T-cell (primary cell): ENCODE measurements at regions not wholly inside any gene's neighbourhood (a gene's known extent, or its start where the extent isn't known, plus 50 kb on each side); places are given as distances from the start of the nearest gene placed in this dataset.

Experiments
- ATAC-seq, 4 experiments: fragments of 200-7000 bp in 3 of 4; fragments of 150-1000 bp in 1 of 4; cut with Tn5 transposase; replicated peaks in 1 of 4; 1 replicate in 3 of 4; 2 replicates in 1 of 4; pipeline ENCODE4 v1.10.0; 2021; ENCODE audit warnings: moderate library complexity in 3 of 4, mild to moderate bottlenecking in 2 of 4, moderate number of reproducible peaks in 1 of 4
- CTCF ChIA-PET, 2 donors: fragments of 300-600 bp; sonication (Branson Sonifier 250); formaldehyde crosslinking; loops; one replicate each; lab custom pipeline; 2022; ENCODE audit warnings: antibody characterized with exemption in 2 of 2; lab: Charles Lee
- POLR2A ChIA-PET, 2 donors: fragments of 300-600 bp; sonication (Branson Sonifier 250); formaldehyde crosslinking; loops; one replicate each; lab custom pipeline; 2022; ENCODE audit warnings: antibody characterized with exemption in 2 of 2; lab: Charles Lee
- DNase-seq, 35 experiments: peaks; one replicate each; pipeline versions ENCODE4 v3.0.0 to v3.0.0-alpha.2; 2013 to 2023
- H3K27ac ChIP-seq: one replicate; pipeline ENCODE4 v1.5.1; 2013; ENCODE audit warnings: low read length
- H3K27me3 ChIP-seq, 2 experiments: replicated peaks in 1 of 2; 1 replicate in 1 of 2; 2 replicates in 1 of 2; pipeline versions ENCODE4 v1.6.1 to v1.7.0; 2013; ENCODE audit warnings: low read length in 1 of 2, mixed read lengths in 1 of 2; ENCODE audit not compliant: control insufficient read depth in 2 of 2, insufficient read depth in 2 of 2; ENCODE audit errors: extremely low read depth in 1 of 2
- H3K36me3 ChIP-seq, 2 donors: 1 replicate in 1 of 2; 2 replicates in 1 of 2; pipeline versions ENCODE4 v1.6.1 to v1.7.0; 2013; ENCODE audit warnings: low read length in 1 of 2; ENCODE audit not compliant: control insufficient read depth in 2 of 2, insufficient read depth in 1 of 2; ENCODE audit errors: extremely low read depth in 1 of 2
- H3K4me1 ChIP-seq, 2 experiments: 1 replicate in 1 of 2; 2 replicates in 1 of 2; pipeline versions ENCODE4 v1.6.1 to v1.7.0; 2013; ENCODE audit warnings: low read length in 2 of 2, mixed read lengths in 1 of 2; ENCODE audit not compliant: insufficient read depth in 2 of 2, control insufficient read depth in 1 of 2; ENCODE audit errors: extremely low read depth in 1 of 2
- H3K4me3 ChIP-seq, 2 donors: 1 replicate in 1 of 2; 2 replicates in 1 of 2; pipeline versions ENCODE4 v1.5.1 to v1.7.0; 2013; ENCODE audit warnings: mild to moderate bottlenecking in 2 of 2, low read length in 1 of 2, moderate library complexity in 1 of 2; ENCODE audit not compliant: control insufficient read depth in 1 of 2; ENCODE audit errors: extremely low read depth in 1 of 2
- H3K9me3 ChIP-seq: 2 replicates; pipeline ENCODE4 v1.7.0; 2013
- H3K27ac Mint-ChIP-seq, 2 donors: one replicate each; pipeline ENCODE4 v1.8.0; 2020 to 2021; ENCODE audit warnings: mild to moderate bottlenecking in 2 of 2, mixed read lengths in 2 of 2
- H3K27me3 Mint-ChIP-seq, 2 donors: one replicate each; pipeline ENCODE4 v1.8.0; 2021 to 2022; ENCODE audit warnings: mixed read lengths in 2 of 2
- H3K36me3 Mint-ChIP-seq: one replicate; pipeline ENCODE4 v1.8.0; 2021; ENCODE audit warnings: mixed read lengths
- H3K4me1 Mint-ChIP-seq, 3 donors: one replicate each; pipeline ENCODE4 v1.8.0; 2020 to 2022; ENCODE audit warnings: mixed read lengths in 3 of 3, mild to moderate bottlenecking in 1 of 3
- H3K4me3 Mint-ChIP-seq, 3 donors: one replicate each; pipeline ENCODE4 v1.8.0; 2020 to 2022; ENCODE audit warnings: mild to moderate bottlenecking in 3 of 3, mixed read lengths in 3 of 3, moderate library complexity in 3 of 3
- H3K9me3 Mint-ChIP-seq, 3 donors: one replicate each; pipeline ENCODE4 v1.8.0; 2020 to 2022; ENCODE audit warnings: mixed read lengths in 3 of 3
- WGBS: methylation state at CpG from one replicate; pipeline ENCODE4 v1.1.5; 2013; ENCODE audit warnings: missing lambda C conversion rate; ENCODE audit not compliant: insufficient coverage; 5-methylcytosine and 5-hydroxymethylcytosine counted together

DNA sequence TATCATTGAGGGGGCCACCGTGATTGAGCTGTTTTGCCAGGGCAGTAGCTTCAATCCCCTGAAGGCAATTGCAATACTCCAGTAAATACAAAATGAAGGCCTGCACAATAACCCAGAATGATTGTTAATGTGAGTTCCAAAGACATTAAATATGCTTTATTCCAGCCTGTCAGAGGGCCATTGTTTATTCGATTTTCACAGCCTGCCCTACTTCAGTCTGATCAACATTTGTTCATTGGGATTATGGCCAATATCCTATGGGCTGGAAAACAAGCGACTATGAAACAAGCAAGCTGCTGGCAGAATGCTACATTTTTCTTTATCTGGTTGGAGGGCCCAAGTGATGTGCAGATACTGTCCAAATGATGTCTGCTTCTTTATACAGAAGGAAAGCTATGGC, 543.1 kb downstream of the TLE1 start:
- H3K9me3 Mint-ChIP-seq: peaks cover 0 to 17% (median 0%) of the 10 kb centered on the region in 3 donors
- Histone ChIP-seq H3K4me1 (peaks cover 0 to 8% of the 10 kb centered on the region in 2 experiments), H3K9me3 (no peaks in the 10 kb centered on the region), H3K4me3 (no peak overlapping the region), H3K27me3 (no peaks in the 10 kb centered on the region), H3K36me3 (no peaks in the 10 kb centered on the region), H3K27ac (no peak overlapping the region)
- H3K4me1 Mint-ChIP-seq: no peaks in the 10 kb centered on the region
- no peaks in the 10 kb centered on the region for H3K36me3 Mint-ChIP-seq
- WGBS: no CpG with 5 or more reads among the region's 3 CpGs
- ATAC-seq: no peak
- H3K4me3 Mint-ChIP-seq: no peak overlapping the region
- ChIA-PET CTCF (no interaction called here), POLR2A (no interaction called here)
- no peak for DNase-seq
- no peak overlapping the region for H3K27ac Mint-ChIP-seq
- H3K27me3 Mint-ChIP-seq: no peaks in the 10 kb centered on the region

DNA sequence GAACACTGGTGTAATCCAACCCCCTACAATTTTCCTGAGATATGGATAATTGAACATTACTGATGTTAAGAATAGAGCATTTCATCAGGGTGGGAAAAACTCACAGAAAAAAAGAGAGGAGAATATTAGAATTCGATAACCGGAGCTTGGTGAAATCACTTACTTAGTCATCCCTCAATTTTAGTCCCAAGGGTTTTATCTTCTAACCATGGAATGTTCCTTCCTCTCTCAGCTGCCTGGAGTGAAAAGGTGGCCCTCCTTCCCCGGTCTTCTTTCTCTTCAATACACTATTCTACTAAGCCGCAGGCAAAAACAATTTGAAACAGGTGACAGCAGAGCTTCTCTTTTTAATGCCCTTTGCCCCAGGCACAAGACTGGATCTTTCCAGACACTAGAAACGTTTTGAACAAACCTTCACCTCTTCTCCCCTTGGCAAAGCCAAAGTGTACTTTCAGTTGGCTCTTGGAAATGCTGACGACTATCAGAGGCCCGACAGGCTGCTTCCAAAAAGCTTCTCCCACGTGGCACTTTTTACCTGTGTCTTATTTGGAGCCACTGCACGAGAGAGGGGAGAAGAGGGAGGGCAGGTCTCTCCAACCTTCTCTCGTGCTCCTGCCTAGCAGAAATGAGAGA, 543.9 kb downstream of the TLE1 start:
- DNase-seq (no peak), ATAC-seq (no peak)
- POLR2A ChIA-PET: no interaction called here
- no peak overlapping the region for H3K4me3 ChIP-seq
- H3K27me3 Mint-ChIP-seq: no peaks in the 10 kb centered on the region
- H3K27ac Mint-ChIP-seq: no peak overlapping the region
- CTCF ChIA-PET: no interaction called here
- 70% methylated on average over 6 of the region's 10 CpGs for WGBS
- H3K27ac ChIP-seq: no peak overlapping the region
- no peaks in the 10 kb centered on the region for H3K4me1 Mint-ChIP-seq
- peaks cover 0 to 8% of the 10 kb centered on the region in 2 experiments for H3K4me1 ChIP-seq
- H3K9me3 Mint-ChIP-seq: peaks cover 0 to 19% (median 0%) of the 10 kb centered on the region in 3 donors
- H3K4me3 Mint-ChIP-seq: no peak overlapping the region
- H3K36me3 Mint-ChIP-seq: no peaks in the 10 kb centered on the region
- H3K36me3 ChIP-seq: no peaks in the 10 kb centered on the region
- no peaks in the 10 kb centered on the region for H3K9me3 ChIP-seq
- H3K27me3 ChIP-seq: no peaks in the 10 kb centered on the region

DNA sequence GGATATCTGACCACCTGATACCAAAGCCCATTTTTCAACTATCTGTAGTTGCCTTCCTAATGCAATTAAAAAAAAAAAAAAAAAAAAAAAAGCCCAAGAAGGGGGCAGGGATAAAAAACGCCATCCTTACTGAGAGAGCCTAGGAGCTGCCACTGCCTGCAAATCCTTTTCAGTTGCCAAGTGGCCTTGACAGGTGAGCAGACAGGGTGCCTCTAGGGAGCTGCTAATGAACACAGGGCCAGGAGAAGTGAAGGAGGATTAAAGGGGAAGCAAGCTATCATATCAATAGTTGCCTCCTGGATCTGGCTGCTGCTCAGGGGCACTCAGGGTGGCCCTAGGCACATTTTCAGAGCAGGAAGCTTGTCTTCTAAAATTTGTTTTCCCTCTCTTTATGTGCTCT, 547.4 kb downstream of the TLE1 start:
- H3K4me3 Mint-ChIP-seq: no peak overlapping the region
- DNase-seq: no peak
- no peaks in the 10 kb centered on the region for H3K4me1 Mint-ChIP-seq
- no peak overlapping the region for H3K4me3 ChIP-seq
- peaks cover 0 to 13% (median 6%) of the 10 kb centered on the region in 3 donors for H3K9me3 Mint-ChIP-seq
- H3K36me3 Mint-ChIP-seq: no peaks in the 10 kb centered on the region
- no peak overlapping the region for H3K27ac Mint-ChIP-seq
- H3K27ac ChIP-seq: no peak overlapping the region
- no peaks in the 10 kb centered on the region for H3K27me3 Mint-ChIP-seq
- no peaks in the 10 kb centered on the region for H3K4me1 ChIP-seq
- no peaks in the 10 kb centered on the region for H3K36me3 ChIP-seq
- CTCF ChIA-PET: interaction anchor here in 1 of 2 donors (0.7 kb wide), 1 partner anchor 10 kb away, joined by 6 read pairs; no protein-coding TSS in a partner anchor
- no peaks in the 10 kb centered on the region for H3K9me3 ChIP-seq
- no peak for ATAC-seq
- POLR2A ChIA-PET: no interaction called here
- 57% methylated on average over 1 of the region's 1 CpG for WGBS
- no peaks in the 10 kb centered on the region for H3K27me3 ChIP-seq

DNA sequence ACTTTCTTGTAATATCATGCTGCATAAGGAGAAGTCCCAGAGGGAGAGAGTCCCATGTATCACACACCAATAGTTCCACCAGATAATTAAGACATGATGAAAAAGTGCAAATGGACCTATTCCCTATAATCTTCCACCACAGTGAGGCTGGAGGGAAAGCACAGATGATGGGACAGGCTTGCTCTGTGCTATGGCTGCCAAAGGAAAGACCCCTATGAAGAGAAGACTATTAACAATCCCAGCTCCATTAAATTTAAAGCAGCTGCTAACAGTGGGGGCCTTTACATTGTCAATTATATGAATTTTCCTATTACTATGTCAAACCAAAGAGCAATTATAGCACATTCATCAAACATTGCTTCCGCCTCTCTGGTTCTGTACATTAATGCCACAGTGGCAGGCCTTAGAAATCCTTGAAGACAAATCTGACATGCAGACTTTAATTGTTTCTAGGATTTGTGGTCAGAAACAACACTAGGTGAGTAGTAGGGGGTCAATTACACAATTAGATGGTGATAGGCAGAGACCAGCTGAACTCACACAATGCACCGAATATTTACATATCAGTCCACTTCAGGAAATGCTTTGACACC, 551.3 kb downstream of the TLE1 start:
- Histone ChIP-seq H3K27ac (no peak overlapping the region), H3K4me3 (no peak overlapping the region), H3K36me3 (no peaks in the 10 kb centered on the region), H3K27me3 (no peaks in the 10 kb centered on the region), H3K4me1 (no peaks in the 10 kb centered on the region), H3K9me3 (no peaks in the 10 kb centered on the region)
- ATAC-seq: no peak
- no peak for DNase-seq
- no peaks in the 10 kb centered on the region for H3K27me3 Mint-ChIP-seq
- no CpG with 5 or more reads among the region's 2 CpGs for WGBS
- no peak overlapping the region for H3K27ac Mint-ChIP-seq
- ChIA-PET POLR2A (no interaction called here), CTCF (no interaction called here)
- H3K4me3 Mint-ChIP-seq: no peak overlapping the region
- no peaks in the 10 kb centered on the region for H3K36me3 Mint-ChIP-seq
- H3K9me3 Mint-ChIP-seq: peaks cover 0 to 8% (median 6%) of the 10 kb centered on the region in 3 donors
- no peaks in the 10 kb centered on the region for H3K4me1 Mint-ChIP-seq

DNA sequence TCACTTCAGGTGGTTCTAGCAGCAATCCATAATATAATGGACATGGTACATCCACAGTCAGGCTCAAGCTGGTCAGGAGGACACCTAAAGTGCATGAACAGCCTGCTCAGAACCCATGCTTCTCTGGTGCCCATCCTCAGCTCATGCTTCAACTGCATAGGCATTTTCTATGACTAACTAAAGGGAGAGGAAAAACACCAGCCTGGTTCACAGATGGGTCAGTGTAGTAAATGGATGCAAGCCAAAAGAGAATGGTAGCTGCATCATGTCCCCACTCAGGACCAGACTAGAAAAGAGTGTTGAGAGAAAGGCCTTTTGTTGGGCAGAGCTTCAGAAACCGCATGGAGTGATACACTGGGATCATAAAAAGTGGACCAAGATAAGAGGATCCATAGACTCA, 556.6 kb downstream of the TLE1 start:
- H3K36me3 Mint-ChIP-seq: no peaks in the 10 kb centered on the region
- H3K9me3 Mint-ChIP-seq: peaks cover 0 to 9% (median 6%) of the 10 kb centered on the region in 3 donors
- H3K4me3 Mint-ChIP-seq: no peak overlapping the region
- H3K4me1 ChIP-seq: no peaks in the 10 kb centered on the region
- CTCF ChIA-PET: interaction anchor here in 1 of 2 donors (0.6 kb wide), 1 partner anchor 9 kb away, joined by 6 read pairs; no protein-coding TSS in a partner anchor
- no peaks in the 10 kb centered on the region for H3K27me3 Mint-ChIP-seq
- no peak overlapping the region for H3K27ac Mint-ChIP-seq
- no peak for ATAC-seq
- DNase-seq: no peak
- no peaks in the 10 kb centered on the region for H3K4me1 Mint-ChIP-seq
- no peaks in the 10 kb centered on the region for H3K9me3 ChIP-seq
- no peaks in the 10 kb centered on the region for H3K27me3 ChIP-seq
- POLR2A ChIA-PET: no interaction called here
- 86% methylated on average over 1 of the region's 1 CpG for WGBS
- no peak overlapping the region for H3K27ac ChIP-seq
- H3K4me3 ChIP-seq: no peak overlapping the region
- H3K36me3 ChIP-seq: no peaks in the 10 kb centered on the region

DNA sequence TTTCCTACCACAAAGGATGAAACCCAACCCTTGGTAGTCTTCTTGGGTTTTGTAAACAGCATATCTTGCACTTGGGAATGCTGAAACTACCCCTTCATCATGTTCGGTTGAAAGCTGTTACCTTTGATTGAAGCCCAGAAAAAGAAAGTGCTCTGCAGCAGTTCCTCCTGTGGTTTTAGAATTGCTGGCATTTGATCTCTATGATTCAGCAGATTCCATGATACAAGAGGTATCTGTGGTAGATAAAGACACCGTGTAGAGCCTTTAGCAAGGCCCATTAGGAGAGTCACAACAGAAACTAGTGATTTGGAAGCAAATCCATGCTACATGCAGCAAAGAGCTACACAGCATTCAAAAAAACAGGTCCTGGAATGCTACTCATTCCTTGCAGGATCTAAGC, 557.0 kb downstream of the TLE1 start:
- Histone ChIP-seq H3K4me1 (no peaks in the 10 kb centered on the region), H3K4me3 (no peak overlapping the region), H3K36me3 (no peaks in the 10 kb centered on the region), H3K9me3 (no peaks in the 10 kb centered on the region), H3K27ac (no peak overlapping the region), H3K27me3 (no peaks in the 10 kb centered on the region)
- ChIA-PET POLR2A (no interaction called here), CTCF (interaction anchor here in 1 of 2 donors (0.6 kb wide), 1 partner anchor 10 kb away, joined by 6 read pairs; no protein-coding TSS in a partner anchor)
- ATAC-seq: no peak
- H3K27me3 Mint-ChIP-seq: no peaks in the 10 kb centered on the region
- no peak overlapping the region for H3K27ac Mint-ChIP-seq
- no peaks in the 10 kb centered on the region for H3K4me1 Mint-ChIP-seq
- DNase-seq: no peak
- H3K9me3 Mint-ChIP-seq: peaks cover 0 to 6% (median 6%) of the 10 kb centered on the region in 3 donors
- H3K4me3 Mint-ChIP-seq: no peak overlapping the region
- no peaks in the 10 kb centered on the region for H3K36me3 Mint-ChIP-seq
- WGBS: 0% methylated on average over 2 of the region's 2 CpGs
